ENCODE measurements at regions not wholly inside any gene's neighbourhood (a gene's known extent, or its start where the extent isn't known, plus 50 kb on each side); places are given as distances from the start of the nearest gene placed in this dataset.

DNA sequence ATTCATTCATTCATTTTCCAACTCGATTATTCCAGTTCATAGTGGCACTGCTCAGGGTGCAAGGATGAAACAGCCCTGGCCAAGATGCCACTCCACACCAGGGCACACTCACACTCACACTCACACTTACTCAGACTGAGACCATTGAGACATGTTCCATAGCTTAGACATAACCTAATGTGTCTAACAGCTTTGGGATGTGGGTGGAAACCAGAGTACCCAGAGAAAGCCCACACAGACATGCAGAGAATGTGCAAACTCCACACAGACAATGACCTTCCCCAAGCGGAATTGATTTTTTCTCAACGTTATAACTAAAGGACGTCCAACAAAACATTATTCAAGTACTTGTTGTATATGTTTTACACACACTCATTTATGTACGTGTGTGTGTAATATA is 1363.5 kb downstream of the EFNA5 start:
- 67% methylated on average over 1 of the region's 5 CpGs for WGBS (ENCODE audit: insufficient coverage)
- Histone ChIP-seq H3K9me3 (ENCODE audit: control extremely low read depth in 1 of 3, control insufficient read depth in 2 of 3, insufficient read depth in 1 of 3, low read length in 2 of 3) (no peaks in the 10 kb centered on the region), H3K4me2 (replicated peaks; ENCODE audit: low read depth, low read length, poor library complexity, severe bottlenecking) (no peak overlapping the region), H3K36me3 (replicated peaks in 1 of 2; ENCODE audit: control extremely low read depth in 1 of 2, control insufficient read depth in 1 of 2, extremely low read depth in 1 of 2, insufficient read depth in 2 of 2, low read length in 1 of 2) (no peaks in the 10 kb centered on the region), H3K4me1 (ENCODE audit: control insufficient read depth in 2 of 2, insufficient read depth in 2 of 2, low read length in 2 of 2) (no peaks in the 10 kb centered on the region), H3K27ac (ENCODE audit: low read length in 2 of 2) (no peak overlapping the region), H3K27me3 (replicated peaks in 1 of 4; ENCODE audit: control extremely low read depth in 1 of 4, control insufficient read depth in 3 of 4, insufficient read depth in 4 of 4, low read length in 3 of 4) (no peaks in the 10 kb centered on the region), H3K79me2 (ENCODE audit: control insufficient read depth, insufficient read depth, low read length) (no peaks in the 10 kb centered on the region), H3K9ac (ENCODE audit: low read length) (no peak overlapping the region), H4K20me1 (ENCODE audit: control insufficient read depth, insufficient read depth, low read length, poor library complexity, severe bottlenecking) (no peaks in the 10 kb centered on the region), H3K4me3 (ENCODE audit: control extremely low read depth in 1 of 5, extremely low read depth in 1 of 5, insufficient read depth in 1 of 5, low read depth in 2 of 5, low read length in 4 of 5) (no peak overlapping the region), H2AFZ (ENCODE audit: insufficient read depth, low read depth, low read length, poor library complexity, severe bottlenecking) (no peak overlapping the region)
- Mint-ChIP-seq H3K27ac (no peak overlapping the region), H3K9me3 (ENCODE audit: insufficient read depth) (no peaks in the 10 kb centered on the region), H3K4me1 (no peaks in the 10 kb centered on the region), H3K4me3 (no peak overlapping the region), H3K27me3 (no peaks in the 10 kb centered on the region)
- intact Hi-C loops (cut with micrococcal nuclease) = no loop called here
- ATAC-seq (ENCODE audit: low read depth) = no peak
- POLR2A ChIA-PET = no interaction called here
- TF ChIP-seq CTCF (IDR thresholded peaks at IDR 0.05) = no peak
- TF ChIP-seq EZH2 (IDR thresholded peaks at IDR 0.05; ENCODE audit: borderline replicate concordance, insufficient read depth, low read depth, low read length, poor library complexity, severe bottlenecking) = no peak
- no peak for DNase-seq
- CTCF ChIA-PET = no interaction called here

GRCh38 chr5:106306313-106307028 is 1364.3 kb downstream of the EFNA5 start:
- Histone ChIP-seq H3K27me3 (replicated peaks in 1 of 4; ENCODE audit: control extremely low read depth in 1 of 4, control insufficient read depth in 3 of 4, insufficient read depth in 4 of 4, low read length in 3 of 4) (no peaks in the 10 kb centered on the region), H3K4me1 (ENCODE audit: control insufficient read depth in 2 of 2, insufficient read depth in 2 of 2, low read length in 2 of 2) (no peaks in the 10 kb centered on the region), H3K9ac (ENCODE audit: low read length) (no peak overlapping the region), H3K36me3 (replicated peaks in 1 of 2; ENCODE audit: control extremely low read depth in 1 of 2, control insufficient read depth in 1 of 2, extremely low read depth in 1 of 2, insufficient read depth in 2 of 2, low read length in 1 of 2) (no peaks in the 10 kb centered on the region), H3K4me3 (ENCODE audit: control extremely low read depth in 1 of 5, extremely low read depth in 1 of 5, insufficient read depth in 1 of 5, low read depth in 2 of 5, low read length in 4 of 5) (no peak overlapping the region), H3K4me2 (replicated peaks; ENCODE audit: low read depth, low read length, poor library complexity, severe bottlenecking) (no peak overlapping the region), H3K79me2 (ENCODE audit: control insufficient read depth, insufficient read depth, low read length) (no peaks in the 10 kb centered on the region), H2AFZ (ENCODE audit: insufficient read depth, low read depth, low read length, poor library complexity, severe bottlenecking) (no peak overlapping the region), H3K27ac (ENCODE audit: low read length in 2 of 2) (no peak overlapping the region), H3K9me3 (ENCODE audit: control extremely low read depth in 1 of 3, control insufficient read depth in 2 of 3, insufficient read depth in 1 of 3, low read length in 2 of 3) (no peaks in the 10 kb centered on the region), H4K20me1 (ENCODE audit: control insufficient read depth, insufficient read depth, low read length, poor library complexity, severe bottlenecking) (no peaks in the 10 kb centered on the region)
- TF ChIP-seq EZH2 (IDR thresholded peaks at IDR 0.05; ENCODE audit: borderline replicate concordance, insufficient read depth, low read depth, low read length, poor library complexity, severe bottlenecking) = no peak
- no peak for TF ChIP-seq CTCF (IDR thresholded peaks at IDR 0.05)
- ChIA-PET CTCF (no interaction called here), POLR2A (no interaction called here)
- Mint-ChIP-seq H3K4me3 (no peak overlapping the region), H3K27me3 (no peaks in the 10 kb centered on the region), H3K9me3 (ENCODE audit: insufficient read depth) (no peaks in the 10 kb centered on the region), H3K27ac (no peak overlapping the region), H3K4me1 (no peaks in the 10 kb centered on the region)
- 88% methylated on average over 3 of the region's 4 CpGs for WGBS (ENCODE audit: insufficient coverage)
- no peak for ATAC-seq (ENCODE audit: low read depth)
- no peak for DNase-seq
- intact Hi-C loops (cut with micrococcal nuclease) = no loop called here
